ENCODE measurements at regions not wholly inside any gene's neighbourhood (a gene's known extent, or its start where the extent isn't known, plus 50 kb on each side); places are given as distances from the start of the nearest gene placed in this dataset.

DNA sequence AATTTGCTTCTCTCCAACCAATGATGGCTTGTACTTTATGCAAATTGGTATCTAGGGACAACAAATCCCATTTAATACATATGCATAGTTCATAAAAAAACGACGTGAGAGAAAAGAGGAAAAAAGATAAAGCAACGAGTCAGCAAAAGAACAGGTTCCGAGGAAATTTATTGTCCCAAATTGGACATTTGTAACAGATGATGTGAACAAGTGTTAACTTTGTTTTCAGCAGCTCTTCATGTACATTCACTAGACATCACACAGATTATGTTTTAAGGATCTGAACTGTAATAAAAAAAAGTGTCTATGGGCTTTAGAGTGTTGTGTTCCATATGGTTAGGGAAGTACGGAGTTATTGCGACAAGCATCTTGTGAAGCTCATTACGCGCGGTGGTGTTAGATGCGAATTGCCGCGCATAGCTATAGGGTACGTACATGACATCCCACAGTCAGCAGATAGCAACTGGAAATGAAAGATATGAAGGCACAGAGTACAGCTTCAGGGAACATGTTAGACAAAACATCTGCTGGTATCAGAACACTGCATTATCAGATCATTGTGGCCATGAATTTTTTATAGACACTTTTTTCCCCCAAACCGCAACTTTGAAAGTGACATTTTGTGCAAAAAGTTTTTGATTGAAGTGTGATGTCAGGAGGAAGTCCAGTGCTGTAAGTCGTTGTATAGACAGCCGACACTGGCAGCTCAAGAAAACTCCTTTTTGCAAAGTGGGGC lies 1073.1 kb upstream of the FANCL start:
- Histone ChIP-seq H3K27ac (no peak overlapping the region), H3K27me3 (ENCODE audit: insufficient read depth in 3 of 3, low read length in 2 of 3) (peaks cover 0 to 6% (median 0%) of the 10 kb centered on the region in 3 donors), H3K4me3 (no peak overlapping the region), H3K36me3 (ENCODE audit: insufficient read depth in 1 of 2, low read depth in 1 of 2) (no peaks in the 10 kb centered on the region), H3K9me3 (no peaks in the 10 kb centered on the region), H3K4me1 (no peaks in the 10 kb centered on the region)
- 80 to 83% (median 81%) methylated on average over 16 of the region's 16 CpGs for WGBS, 3 donors
- DNase-seq (no peak), ATAC-seq (no peak)
- TF ChIP-seq, protein P1, sequence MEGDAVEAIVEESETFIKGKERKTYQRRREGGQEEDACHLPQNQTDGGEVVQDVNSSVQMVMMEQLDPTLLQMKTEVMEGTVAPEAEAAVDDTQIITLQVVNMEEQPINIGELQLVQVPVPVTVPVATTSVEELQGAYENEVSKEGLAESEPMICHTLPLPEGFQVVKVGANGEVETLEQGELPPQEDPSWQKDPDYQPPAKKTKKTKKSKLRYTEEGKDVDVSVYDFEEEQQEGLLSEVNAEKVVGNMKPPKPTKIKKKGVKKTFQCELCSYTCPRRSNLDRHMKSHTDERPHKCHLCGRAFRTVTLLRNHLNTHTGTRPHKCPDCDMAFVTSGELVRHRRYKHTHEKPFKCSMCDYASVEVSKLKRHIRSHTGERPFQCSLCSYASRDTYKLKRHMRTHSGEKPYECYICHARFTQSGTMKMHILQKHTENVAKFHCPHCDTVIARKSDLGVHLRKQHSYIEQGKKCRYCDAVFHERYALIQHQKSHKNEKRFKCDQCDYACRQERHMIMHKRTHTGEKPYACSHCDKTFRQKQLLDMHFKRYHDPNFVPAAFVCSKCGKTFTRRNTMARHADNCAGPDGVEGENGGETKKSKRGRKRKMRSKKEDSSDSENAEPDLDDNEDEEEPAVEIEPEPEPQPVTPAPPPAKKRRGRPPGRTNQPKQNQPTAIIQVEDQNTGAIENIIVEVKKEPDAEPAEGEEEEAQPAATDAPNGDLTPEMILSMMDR (IDR thresholded peaks at IDR 0.05), result no peak
- intact Hi-C loops (cut with DNase I), result no loop called here

DNA sequence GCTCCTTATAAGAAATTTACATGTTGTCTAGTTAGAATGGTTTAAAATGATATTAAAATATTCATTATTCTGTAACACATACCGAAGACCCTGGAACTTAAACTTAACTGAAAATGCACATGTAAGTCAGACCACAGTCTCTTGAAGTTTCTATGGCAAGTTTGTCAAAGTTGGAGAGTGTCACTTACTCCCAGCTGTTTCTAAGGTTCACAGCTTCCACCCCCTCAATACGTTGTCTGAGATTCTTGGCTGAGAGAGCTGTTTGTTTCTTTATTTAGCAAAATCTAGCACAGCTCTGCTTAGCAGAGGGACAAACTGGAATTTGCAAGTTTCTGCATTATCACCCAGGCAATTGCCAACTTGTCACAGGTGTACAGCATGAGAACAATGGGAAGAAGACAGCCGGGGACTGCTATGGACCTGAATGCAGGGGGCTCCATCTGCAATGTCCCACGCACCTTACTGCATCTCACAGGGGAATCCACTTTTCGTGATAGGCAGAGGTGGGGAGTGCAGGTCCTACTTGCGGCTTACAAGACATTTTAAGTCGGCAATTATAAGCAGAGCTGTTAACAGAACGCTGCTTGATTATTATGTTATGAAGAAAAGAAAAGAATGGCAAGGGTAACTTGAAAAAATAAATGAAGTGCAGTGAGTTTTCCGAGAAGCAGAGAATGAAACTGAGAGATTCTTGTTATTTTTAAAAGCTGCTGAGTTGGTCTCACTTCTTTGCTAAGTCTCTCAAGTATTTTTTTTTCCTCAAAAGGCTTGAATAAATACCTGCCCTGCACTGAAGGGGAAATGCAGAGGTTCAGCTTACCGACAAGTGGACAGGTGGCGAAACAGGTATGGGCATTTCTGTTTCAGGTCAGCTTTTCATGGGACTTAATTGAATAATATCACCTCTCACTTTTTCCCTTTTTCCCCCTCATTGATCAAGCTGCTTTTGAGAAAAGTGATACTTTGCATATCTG lies 1072.1 kb upstream of the FANCL start:
- H3K36me3 ChIP-seq (ENCODE audit: insufficient read depth in 1 of 2, low read depth in 1 of 2), result no peaks in the 10 kb centered on the region
- H3K4me1 ChIP-seq, result no peaks in the 10 kb centered on the region
- ATAC-seq, result no peak
- TF ChIP-seq, protein P1 (IDR thresholded peaks at IDR 0.05), result no peak
- H3K4me3 ChIP-seq, result no peak overlapping the region
- no peaks in the 10 kb centered on the region for H3K9me3 ChIP-seq
- no peak for DNase-seq
- H3K27me3 ChIP-seq (ENCODE audit: insufficient read depth in 3 of 3, low read length in 2 of 3), result peaks cover 0 to 6% (median 2%) of the 10 kb centered on the region in 3 donors
- no peak overlapping the region for H3K27ac ChIP-seq
- 62 to 68% (median 65%) methylated on average over 11 of the region's 11 CpGs for WGBS, 3 donors
- intact Hi-C loops (cut with DNase I), result no loop called here

DNA sequence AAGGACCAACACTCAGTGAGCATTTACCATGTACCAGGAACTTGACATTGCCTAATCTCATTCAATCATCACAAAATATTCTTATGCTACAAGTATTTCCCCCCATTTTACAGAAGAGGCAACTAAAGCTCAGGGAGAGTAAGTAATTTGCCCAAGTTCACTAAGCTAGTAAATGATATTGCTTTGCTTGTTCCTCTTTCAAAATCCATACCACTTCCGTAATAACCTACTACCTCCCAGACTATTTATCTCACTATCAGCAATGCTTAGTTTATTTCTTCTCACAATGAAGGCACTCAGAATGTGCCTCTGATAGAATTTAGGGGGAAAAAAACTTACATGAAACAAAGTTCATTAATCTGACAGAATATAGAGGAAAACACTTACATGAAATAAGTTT lies 1070.9 kb upstream of the FANCL start:
- no peak overlapping the region for H3K27ac ChIP-seq
- WGBS, 3 donors, result 92 to 97% (median 95%) methylated on average over 1 of the region's 1 CpG
- H3K9me3 ChIP-seq, result no peaks in the 10 kb centered on the region
- intact Hi-C loops (cut with DNase I), result no loop called here
- H3K27me3 ChIP-seq (ENCODE audit: insufficient read depth in 3 of 3, low read length in 2 of 3), result peaks cover 0 to 6% (median 3%) of the 10 kb centered on the region in 3 donors
- H3K4me3 ChIP-seq, result no peak overlapping the region
- ATAC-seq, result no peak
- no peak for DNase-seq
- no peaks in the 10 kb centered on the region for H3K36me3 ChIP-seq (ENCODE audit: insufficient read depth in 1 of 2, low read depth in 1 of 2)
- TF ChIP-seq, protein P1 (IDR thresholded peaks at IDR 0.05), result no peak
- H3K4me1 ChIP-seq, result no peaks in the 10 kb centered on the region

DNA sequence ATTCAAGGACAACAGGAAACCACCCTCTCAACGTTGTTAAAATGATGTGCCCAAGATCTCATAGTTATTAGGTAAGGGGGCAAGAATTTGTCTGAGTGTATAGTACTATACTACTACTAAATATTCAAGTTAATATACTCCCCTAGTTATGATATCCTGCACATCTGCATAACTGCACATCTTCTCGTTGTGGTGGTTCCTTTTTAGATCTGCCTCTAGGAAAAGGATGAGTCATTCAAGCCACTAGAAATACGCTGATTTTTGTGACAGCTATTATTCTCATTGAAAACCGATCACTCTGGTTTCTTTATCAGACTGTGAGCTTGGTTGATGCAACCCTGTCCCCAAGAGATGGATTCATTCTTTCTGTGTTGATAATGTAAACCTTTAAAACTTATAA lies 1067.0 kb upstream of the FANCL start:
- Histone ChIP-seq H3K27me3 (ENCODE audit: insufficient read depth in 3 of 3, low read length in 2 of 3) (peaks cover 0 to 3% (median 3%) of the 10 kb centered on the region in 3 donors), H3K4me3 (no peak overlapping the region), H3K9me3 (no peaks in the 10 kb centered on the region), H3K4me1 (no peaks in the 10 kb centered on the region), H3K36me3 (ENCODE audit: insufficient read depth in 1 of 2, low read depth in 1 of 2) (no peaks in the 10 kb centered on the region), H3K27ac (no peak overlapping the region)
- intact Hi-C loops (cut with DNase I), result loop anchor here in 1 of 2 donors (10.0 kb wide), 1 partner anchor 1237 kb away; no protein-coding TSS in a partner anchor
- ATAC-seq (no peak), DNase-seq (no peak)
- WGBS, 3 donors, result 41 to 57% (median 56%) methylated on average over 4 of the region's 4 CpGs
- TF ChIP-seq, protein P1 (IDR thresholded peaks at IDR 0.05), result no peak
